LNCaP clone FGC (cell line): ENCODE measurements at regions not wholly inside any gene's neighbourhood (a gene's known extent, or its start where the extent isn't known, plus 50 kb on each side); places are given as distances from the start of the nearest gene placed in this dataset.
"Not testable (repeated sequence)": the region's sequence is repeated elsewhere in the genome, so short reads cannot be mapped to it uniquely, and the experiment has no call there.

Experiments used
- DNase-seq: peaks from one replicate; pipeline ENCODE4 v3.0.0-alpha.2; 2011; ENCODE audit warnings: low read depth
- H3K4me3 ChIP-seq: 2 replicates; pipeline ENCODE4 v1.5.1; 2011; ENCODE audit warnings: mild to moderate bottlenecking, low read depth, low read length, control low read depth
- TF ChIP-seq, protein P1 (sequence below): IDR thresholded peaks from 2 replicates; pipeline ENCODE4 v1.5.1; 2012; ENCODE audit warnings: mild to moderate bottlenecking; ENCODE audit not compliant: control insufficient read depth, insufficient read depth; ENCODE audit errors: extremely low read depth

- H3K4me3 ChIP-seq, DNase-seq: not testable (repeated sequence)
These were observed 302.1 kb downstream of the PCDH11X start for GRCh38 chrX:92081250-92081649.

DNA sequence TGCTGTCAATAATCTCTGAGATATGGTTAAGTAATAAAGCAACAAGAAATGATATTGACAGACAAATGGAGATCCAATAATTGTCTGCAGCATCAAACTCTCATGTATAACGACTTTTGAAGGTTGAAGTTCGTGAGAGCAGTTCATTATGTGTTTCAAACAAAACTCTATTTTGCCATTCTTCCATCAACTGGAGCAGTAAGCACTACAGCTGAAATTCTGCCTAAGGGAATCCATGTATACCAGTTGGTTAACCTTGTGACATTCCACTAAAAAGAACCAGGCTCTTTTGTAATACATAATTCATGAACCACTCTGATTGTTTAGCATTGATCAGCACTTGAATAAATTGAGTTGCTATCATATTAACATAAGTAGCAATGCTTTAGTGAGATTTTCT is 311.6 kb downstream of the PCDH11X start:
- H3K4me3 ChIP-seq, DNase-seq: not testable (repeated sequence)

- DNase-seq, H3K4me3 ChIP-seq: not testable (repeated sequence)
These were observed 319.0 kb downstream of the PCDH11X start for GRCh38 chrX:92098136-92098535.

- DNase-seq, H3K4me3 ChIP-seq: not testable (repeated sequence)
These were observed 320.9 kb downstream of the PCDH11X start for GRCh38 chrX:92100095-92100494.

DNA sequence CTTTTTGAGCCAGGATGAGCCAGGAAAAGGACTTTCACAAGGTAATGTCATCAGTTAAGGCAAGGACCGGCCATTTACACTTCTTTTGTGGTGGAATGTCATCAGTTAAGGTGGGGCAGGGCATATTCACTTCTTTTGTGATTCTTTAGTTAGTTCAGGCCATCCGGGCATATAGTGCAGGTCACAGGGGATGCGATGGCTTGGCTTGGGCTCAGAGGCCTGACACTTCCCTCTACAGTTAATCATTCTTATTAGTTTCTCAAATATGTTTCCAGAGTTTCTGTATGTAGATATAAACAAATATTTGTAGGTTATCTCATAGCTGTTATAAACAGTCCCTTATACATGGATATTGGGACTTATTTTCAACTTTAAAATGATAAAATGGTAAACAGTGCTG is 326.5 kb downstream of the PCDH11X start:
- DNase-seq, H3K4me3 ChIP-seq: not testable (repeated sequence)

DNA sequence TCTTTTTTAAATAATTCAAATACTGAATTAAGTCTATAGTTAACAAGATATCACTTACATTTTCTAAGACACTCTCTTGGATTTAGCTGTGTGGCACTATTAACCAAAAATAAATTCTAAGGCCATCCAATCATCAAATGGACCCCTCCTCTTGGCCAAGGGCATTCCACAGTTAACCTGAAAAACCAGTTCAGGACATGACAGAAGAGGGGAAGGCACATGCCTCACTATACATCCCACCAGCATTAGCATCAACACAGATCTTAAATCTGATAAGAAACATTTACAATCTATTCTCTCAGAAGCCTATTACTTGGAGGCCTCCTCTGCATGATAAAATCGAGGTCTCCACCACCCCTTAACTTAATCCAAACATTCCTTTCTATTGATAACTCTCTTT is 327.5 kb downstream of the PCDH11X start:
- not testable (repeated sequence) for DNase-seq, H3K4me3 ChIP-seq

- not testable (repeated sequence) for H3K4me3 ChIP-seq, DNase-seq
These were observed 331.3 kb downstream of the PCDH11X start for GRCh38 chrX:92110410-92110911.

- DNase-seq, H3K4me3 ChIP-seq: not testable (repeated sequence)
These were observed 338.5 kb downstream of the PCDH11X start for GRCh38 chrX:92117701-92118100.

DNA sequence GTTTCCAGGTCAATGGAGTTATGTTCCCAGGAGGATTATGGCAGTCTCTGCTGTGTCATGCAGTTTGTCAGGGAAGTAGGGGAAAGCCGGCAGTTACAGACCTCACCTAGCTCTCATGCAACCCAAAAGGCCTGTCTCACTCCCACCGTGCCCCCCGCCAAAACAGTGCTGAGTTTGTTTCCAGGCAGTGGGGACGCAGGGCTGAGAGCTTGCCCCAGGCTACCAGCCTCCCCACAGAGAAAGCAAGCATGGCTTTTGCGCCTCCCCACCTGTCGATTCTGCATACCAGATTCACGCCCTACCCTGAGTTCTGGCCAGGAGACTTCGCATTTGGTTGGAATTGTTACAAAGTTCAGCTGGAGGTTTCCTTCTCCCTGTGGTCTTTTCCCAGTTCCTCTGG is 383.9 kb downstream of the PCDH11X start:
- not testable (repeated sequence) for H3K4me3 ChIP-seq, DNase-seq

GRCh38 chrX:92209936-92210335 is 430.8 kb downstream of the PCDH11X start:
- TF ChIP-seq, protein P1, sequence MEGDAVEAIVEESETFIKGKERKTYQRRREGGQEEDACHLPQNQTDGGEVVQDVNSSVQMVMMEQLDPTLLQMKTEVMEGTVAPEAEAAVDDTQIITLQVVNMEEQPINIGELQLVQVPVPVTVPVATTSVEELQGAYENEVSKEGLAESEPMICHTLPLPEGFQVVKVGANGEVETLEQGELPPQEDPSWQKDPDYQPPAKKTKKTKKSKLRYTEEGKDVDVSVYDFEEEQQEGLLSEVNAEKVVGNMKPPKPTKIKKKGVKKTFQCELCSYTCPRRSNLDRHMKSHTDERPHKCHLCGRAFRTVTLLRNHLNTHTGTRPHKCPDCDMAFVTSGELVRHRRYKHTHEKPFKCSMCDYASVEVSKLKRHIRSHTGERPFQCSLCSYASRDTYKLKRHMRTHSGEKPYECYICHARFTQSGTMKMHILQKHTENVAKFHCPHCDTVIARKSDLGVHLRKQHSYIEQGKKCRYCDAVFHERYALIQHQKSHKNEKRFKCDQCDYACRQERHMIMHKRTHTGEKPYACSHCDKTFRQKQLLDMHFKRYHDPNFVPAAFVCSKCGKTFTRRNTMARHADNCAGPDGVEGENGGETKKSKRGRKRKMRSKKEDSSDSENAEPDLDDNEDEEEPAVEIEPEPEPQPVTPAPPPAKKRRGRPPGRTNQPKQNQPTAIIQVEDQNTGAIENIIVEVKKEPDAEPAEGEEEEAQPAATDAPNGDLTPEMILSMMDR = no peak
- no peak overlapping the region for H3K4me3 ChIP-seq
- DNase-seq = no peak

- DNase-seq = no peak
- H3K4me3 ChIP-seq = no peak overlapping the region
- TF ChIP-seq, protein P1 = no peak
These were observed 434.6 kb downstream of the PCDH11X start for GRCh38 chrX:92213786-92214185.

DNA sequence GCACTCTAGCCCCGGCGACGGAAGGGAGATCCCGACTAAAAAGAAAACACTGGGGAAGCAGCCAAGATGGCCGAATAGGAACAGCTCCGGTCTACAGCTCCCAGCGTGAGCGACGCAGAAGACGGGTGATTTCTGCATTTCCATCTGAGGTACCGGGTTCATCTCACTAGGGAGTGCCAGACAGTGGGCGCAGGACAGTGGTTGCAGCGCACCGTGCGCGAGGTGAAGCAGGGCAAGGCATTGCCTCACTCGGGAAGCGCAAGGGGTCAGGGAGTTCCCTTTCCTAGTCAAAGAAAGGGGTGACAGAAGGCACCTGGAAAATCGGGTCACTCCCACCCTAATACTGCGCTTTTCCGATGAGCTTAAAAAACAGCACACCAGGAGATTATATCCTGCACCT is 435.8 kb downstream of the PCDH11X start:
- not testable (repeated sequence) for H3K4me3 ChIP-seq, DNase-seq

GRCh38 chrX:92224406-92224805 is 445.2 kb downstream of the PCDH11X start:
- TF ChIP-seq, protein P1 = no peak
- no peak for DNase-seq
- no peak overlapping the region for H3K4me3 ChIP-seq
